ENCODE measurements at regions not wholly inside any gene's neighbourhood (a gene's known extent, or its start where the extent isn't known, plus 50 kb on each side); places are given as distances from the start of the nearest gene placed in this dataset.

DNA sequence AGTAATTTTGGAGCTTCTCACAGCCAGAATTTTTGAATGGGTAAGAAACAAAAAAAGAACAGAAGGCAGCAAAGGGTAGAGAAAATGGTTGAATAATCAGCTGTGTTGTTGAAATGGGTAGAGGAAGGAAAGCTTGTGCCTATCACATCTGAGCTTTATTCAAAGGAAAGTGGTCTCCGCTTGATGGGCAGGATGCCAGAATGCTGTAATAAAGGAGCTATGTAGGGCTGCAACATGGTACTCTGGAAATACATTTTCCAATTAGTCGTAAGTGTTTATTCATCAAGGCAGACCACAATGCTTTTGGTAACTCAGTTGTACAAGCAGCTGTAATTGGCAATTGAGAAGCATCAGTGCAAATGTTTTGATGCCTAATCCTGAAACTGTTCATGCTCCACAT lies 196.9 kb downstream of the ICOS start:
- TF ChIP-seq ELF1 (IDR thresholded peaks at IDR 0.05; ENCODE audit: borderline replicate concordance, low read depth) (no peak), SIN3A (IDR thresholded peaks at IDR 0.05; ENCODE audit: low read depth) (no peak), FOSL1 (IDR thresholded peaks at IDR 0.05; ENCODE audit: low read depth) (no peak), SRF (IDR thresholded peaks at IDR 0.05; ENCODE audit: low read depth) (no peak), RAD21 (IDR thresholded peaks at IDR 0.05; ENCODE audit: low read depth) (no peak), JUND (IDR thresholded peaks at IDR 0.05) (no peak), EGR1 (IDR thresholded peaks at IDR 0.05; ENCODE audit: low read depth) (no peak)
- TF ChIP-seq, protein P1, sequence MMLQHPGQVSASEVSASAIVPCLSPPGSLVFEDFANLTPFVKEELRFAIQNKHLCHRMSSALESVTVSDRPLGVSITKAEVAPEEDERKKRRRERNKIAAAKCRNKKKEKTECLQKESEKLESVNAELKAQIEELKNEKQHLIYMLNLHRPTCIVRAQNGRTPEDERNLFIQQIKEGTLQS (IDR thresholded peaks at IDR 0.05) = no peak
- TF ChIP-seq, protein P2, sequence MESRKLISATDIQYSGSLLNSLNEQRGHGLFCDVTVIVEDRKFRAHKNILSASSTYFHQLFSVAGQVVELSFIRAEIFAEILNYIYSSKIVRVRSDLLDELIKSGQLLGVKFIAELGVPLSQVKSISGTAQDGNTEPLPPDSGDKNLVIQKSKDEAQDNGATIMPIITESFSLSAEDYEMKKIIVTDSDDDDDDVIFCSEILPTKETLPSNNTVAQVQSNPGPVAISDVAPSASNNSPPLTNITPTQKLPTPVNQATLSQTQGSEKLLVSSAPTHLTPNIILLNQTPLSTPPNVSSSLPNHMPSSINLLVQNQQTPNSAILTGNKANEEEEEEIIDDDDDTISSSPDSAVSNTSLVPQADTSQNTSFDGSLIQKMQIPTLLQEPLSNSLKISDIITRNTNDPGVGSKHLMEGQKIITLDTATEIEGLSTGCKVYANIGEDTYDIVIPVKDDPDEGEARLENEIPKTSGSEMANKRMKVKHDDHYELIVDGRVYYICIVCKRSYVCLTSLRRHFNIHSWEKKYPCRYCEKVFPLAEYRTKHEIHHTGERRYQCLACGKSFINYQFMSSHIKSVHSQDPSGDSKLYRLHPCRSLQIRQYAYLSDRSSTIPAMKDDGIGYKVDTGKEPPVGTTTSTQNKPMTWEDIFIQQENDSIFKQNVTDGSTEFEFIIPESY (IDR thresholded peaks at IDR 0.05; ENCODE audit: extremely low read depth, insufficient replicate concordance, low read length) = no peak
- TF ChIP-seq, protein P3, sequence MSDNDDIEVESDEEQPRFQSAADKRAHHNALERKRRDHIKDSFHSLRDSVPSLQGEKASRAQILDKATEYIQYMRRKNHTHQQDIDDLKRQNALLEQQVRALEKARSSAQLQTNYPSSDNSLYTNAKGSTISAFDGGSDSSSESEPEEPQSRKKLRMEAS (IDR thresholded peaks at IDR 0.05) = no peak
- intact Hi-C loops (cut with micrococcal nuclease) = no loop called here
- no peaks in the 10 kb centered on the region for H3K79me2 ChIP-seq (ENCODE audit: insufficient read depth, low read length)
- no peaks in the 10 kb centered on the region for H4K20me1 ChIP-seq (ENCODE audit: insufficient read depth)
- no peaks in the 10 kb centered on the region for H3K4me1 ChIP-seq (ENCODE audit: control insufficient read depth in 1 of 2, insufficient read depth in 2 of 2, low read length in 2 of 2)
- no peak overlapping the region for H3K4me2 ChIP-seq (ENCODE audit: low read length)
- BruUV-seq (replicated peaks) = no TSS peak
- H3K4me3 ChIP-seq (replicated peaks in 1 of 2; ENCODE audit: low read depth in 1 of 2, low read length in 2 of 2) = no peak overlapping the region
- POLR2A ChIA-PET = no interaction called here
- DNase-seq (ENCODE audit: low read depth, low spot score) (no peak), ATAC-seq (no peak)
- no peaks in the 10 kb centered on the region for H3K36me3 ChIP-seq (ENCODE audit: control insufficient read depth in 1 of 2, insufficient read depth in 2 of 2, low read length in 2 of 2)
- H3K9ac ChIP-seq (ENCODE audit: low read length) = no peak overlapping the region
- CTCF ChIA-PET = no interaction called here
- peaks cover 25% of the 10 kb centered on the region for H3K27me3 ChIP-seq (ENCODE audit: insufficient read depth, low read length)
- no peak overlapping the region for H2AFZ ChIP-seq (ENCODE audit: low read depth, low read length, poor library complexity, severe bottlenecking)
- RAD21 ChIA-PET (ENCODE audit: low non-redundant PET in 1 of 2, low total read pairs in 2 of 2, uncharacterized antibody in 2 of 2, unreplicated experiment in 2 of 2) = no interaction called here
- no peak overlapping the region for H3K27ac ChIP-seq (ENCODE audit: low read depth, low read length)
- no peaks in the 10 kb centered on the region for H3K9me2 ChIP-seq (ENCODE audit: insufficient read depth)
- no peaks in the 10 kb centered on the region for H3K9me3 ChIP-seq (ENCODE audit: control insufficient read depth in 1 of 2, insufficient read depth in 1 of 2, low read depth in 1 of 2, low read length in 2 of 2)

DNA sequence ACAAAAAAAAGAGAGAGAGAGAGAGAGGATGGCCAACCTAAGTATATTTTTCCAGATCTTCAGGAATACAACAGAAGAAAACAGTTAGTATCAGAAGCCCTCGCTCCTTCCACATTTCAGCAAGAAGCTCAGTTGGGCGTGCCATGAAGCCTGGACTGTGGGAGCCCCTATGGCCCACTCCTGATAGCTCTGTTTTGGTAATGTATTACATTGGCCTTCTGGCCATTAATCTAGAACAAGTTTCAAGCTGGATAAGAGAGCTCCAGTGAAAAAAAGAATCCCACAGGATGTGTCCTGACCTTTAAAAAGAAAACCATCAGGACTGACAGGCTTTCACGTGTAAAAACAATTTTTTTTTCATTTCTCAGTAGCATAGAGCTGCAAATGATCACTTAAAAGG lies 197.9 kb downstream of the ICOS start:
- intact Hi-C loops (cut with micrococcal nuclease) = no loop called here
- no peak for DNase-seq (ENCODE audit: low read depth, low spot score)
- H3K79me2 ChIP-seq (ENCODE audit: insufficient read depth, low read length) = no peaks in the 10 kb centered on the region
- no TSS peak for BruUV-seq (replicated peaks)
- no peak overlapping the region for H2AFZ ChIP-seq (ENCODE audit: low read depth, low read length, poor library complexity, severe bottlenecking)
- H3K9me3 ChIP-seq (ENCODE audit: control insufficient read depth in 1 of 2, insufficient read depth in 1 of 2, low read depth in 1 of 2, low read length in 2 of 2) = no peaks in the 10 kb centered on the region
- POLR2A ChIA-PET = no interaction called here
- H3K27me3 ChIP-seq (ENCODE audit: insufficient read depth, low read length) = peaks cover 32% of the 10 kb centered on the region
- CTCF ChIA-PET = no interaction called here
- no peaks in the 10 kb centered on the region for H3K36me3 ChIP-seq (ENCODE audit: control insufficient read depth in 1 of 2, insufficient read depth in 2 of 2, low read length in 2 of 2)
- H3K9ac ChIP-seq (ENCODE audit: low read length) = no peak overlapping the region
- H4K20me1 ChIP-seq (ENCODE audit: insufficient read depth) = no peaks in the 10 kb centered on the region
- no peak for ATAC-seq
- H3K4me2 ChIP-seq (ENCODE audit: low read length) = no peak overlapping the region
- H3K4me1 ChIP-seq (ENCODE audit: control insufficient read depth in 1 of 2, insufficient read depth in 2 of 2, low read length in 2 of 2) = no peaks in the 10 kb centered on the region
- RAD21 ChIA-PET (ENCODE audit: low non-redundant PET in 1 of 2, low total read pairs in 2 of 2, uncharacterized antibody in 2 of 2, unreplicated experiment in 2 of 2) = no interaction called here
- no peak overlapping the region for H3K4me3 ChIP-seq (replicated peaks in 1 of 2; ENCODE audit: low read depth in 1 of 2, low read length in 2 of 2)
- no peak overlapping the region for H3K27ac ChIP-seq (ENCODE audit: low read depth, low read length)
- no peaks in the 10 kb centered on the region for H3K9me2 ChIP-seq (ENCODE audit: insufficient read depth)
- TF ChIP-seq, protein P4, sequence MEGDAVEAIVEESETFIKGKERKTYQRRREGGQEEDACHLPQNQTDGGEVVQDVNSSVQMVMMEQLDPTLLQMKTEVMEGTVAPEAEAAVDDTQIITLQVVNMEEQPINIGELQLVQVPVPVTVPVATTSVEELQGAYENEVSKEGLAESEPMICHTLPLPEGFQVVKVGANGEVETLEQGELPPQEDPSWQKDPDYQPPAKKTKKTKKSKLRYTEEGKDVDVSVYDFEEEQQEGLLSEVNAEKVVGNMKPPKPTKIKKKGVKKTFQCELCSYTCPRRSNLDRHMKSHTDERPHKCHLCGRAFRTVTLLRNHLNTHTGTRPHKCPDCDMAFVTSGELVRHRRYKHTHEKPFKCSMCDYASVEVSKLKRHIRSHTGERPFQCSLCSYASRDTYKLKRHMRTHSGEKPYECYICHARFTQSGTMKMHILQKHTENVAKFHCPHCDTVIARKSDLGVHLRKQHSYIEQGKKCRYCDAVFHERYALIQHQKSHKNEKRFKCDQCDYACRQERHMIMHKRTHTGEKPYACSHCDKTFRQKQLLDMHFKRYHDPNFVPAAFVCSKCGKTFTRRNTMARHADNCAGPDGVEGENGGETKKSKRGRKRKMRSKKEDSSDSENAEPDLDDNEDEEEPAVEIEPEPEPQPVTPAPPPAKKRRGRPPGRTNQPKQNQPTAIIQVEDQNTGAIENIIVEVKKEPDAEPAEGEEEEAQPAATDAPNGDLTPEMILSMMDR (IDR thresholded peaks at IDR 0.05 in 2 of 3, conservative IDR thresholded peaks at IDR 0.05 in 1 of 3; ENCODE audit: borderline replicate concordance in 1 of 3, insufficient read depth in 1 of 3, low read depth in 2 of 3, low read length in 2 of 3) = no peak
- TF ChIP-seq RAD21 (IDR thresholded peaks at IDR 0.05; ENCODE audit: low read depth) = no peak
- TF ChIP-seq JUND (IDR thresholded peaks at IDR 0.05) = no peak
- no peak for TF ChIP-seq EZH2phosphoT487 (IDR thresholded peaks at IDR 0.05; ENCODE audit: borderline replicate concordance)
- TF ChIP-seq SRF (IDR thresholded peaks at IDR 0.05; ENCODE audit: low read depth) = no peak
- TF ChIP-seq POLR2A (IDR thresholded peaks at IDR 0.05; ENCODE audit: borderline replicate concordance, extremely low read depth, insufficient read depth, insufficient read length) = no peak
- no peak for TF ChIP-seq ELF1 (IDR thresholded peaks at IDR 0.05; ENCODE audit: borderline replicate concordance, low read depth)
- TF ChIP-seq, protein P2 (IDR thresholded peaks at IDR 0.05; ENCODE audit: extremely low read depth, insufficient replicate concordance, low read length) = no peak
- TF ChIP-seq, protein P1 (IDR thresholded peaks at IDR 0.05) = no peak
- no peak for TF ChIP-seq POLR2AphosphoS5 (IDR thresholded peaks at IDR 0.05; ENCODE audit: low read depth, low read length)
- TF ChIP-seq FOSL1 (IDR thresholded peaks at IDR 0.05; ENCODE audit: low read depth) = no peak
